Fibroblast of pulmonary artery (primary cell): ENCODE measurements at regions not wholly inside any gene's neighbourhood (a gene's known extent, or its start where the extent isn't known, plus 50 kb on each side); places are given as distances from the start of the nearest gene placed in this dataset.
"Not testable (repeated sequence)": the region's sequence is repeated elsewhere in the genome, so short reads cannot be mapped to it uniquely, and the experiment has no call there.

Experiments used
- DNase-seq: peaks from one replicate; pipeline ENCODE4 v3.0.0-alpha.2; 2010; ENCODE audit warnings: low read depth
- H3K4me3 ChIP-seq: replicated peaks from 2 replicates; pipeline ENCODE4 v1.5.1; 2011; ENCODE audit warnings: low read depth, mild to moderate bottlenecking, control low read depth, low read length, moderate library complexity
- TF ChIP-seq, protein P1 (sequence below): IDR thresholded peaks from 2 replicates; pipeline ENCODE4 v1.5.1; 2011; ENCODE audit warnings: mild to moderate bottlenecking, control low read depth, low read length, inconsistent platforms; ENCODE audit errors: missing control alignments

DNA sequence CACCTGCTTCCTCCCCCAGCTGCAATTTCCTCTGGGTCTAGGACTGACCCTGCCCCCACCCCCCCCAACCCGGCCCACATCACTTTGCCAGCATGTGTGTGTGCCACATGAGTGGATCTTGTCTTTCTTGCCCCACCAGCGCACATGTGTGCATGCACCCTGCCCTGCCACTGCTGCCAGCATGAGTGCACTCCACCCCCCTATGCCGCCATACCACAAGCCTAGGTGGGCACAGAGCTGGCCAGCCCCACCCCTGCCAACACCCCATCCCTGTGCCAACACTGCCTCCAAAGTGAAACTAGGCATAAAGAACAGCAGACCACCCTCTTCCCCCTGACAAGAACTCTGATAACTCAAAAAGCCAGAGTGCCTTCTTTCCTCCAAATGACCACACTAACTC lies 296.3 kb upstream of the SGO1 start:
- no peak overlapping the region for H3K4me3 ChIP-seq
- DNase-seq: no peak
- TF ChIP-seq, protein P1, sequence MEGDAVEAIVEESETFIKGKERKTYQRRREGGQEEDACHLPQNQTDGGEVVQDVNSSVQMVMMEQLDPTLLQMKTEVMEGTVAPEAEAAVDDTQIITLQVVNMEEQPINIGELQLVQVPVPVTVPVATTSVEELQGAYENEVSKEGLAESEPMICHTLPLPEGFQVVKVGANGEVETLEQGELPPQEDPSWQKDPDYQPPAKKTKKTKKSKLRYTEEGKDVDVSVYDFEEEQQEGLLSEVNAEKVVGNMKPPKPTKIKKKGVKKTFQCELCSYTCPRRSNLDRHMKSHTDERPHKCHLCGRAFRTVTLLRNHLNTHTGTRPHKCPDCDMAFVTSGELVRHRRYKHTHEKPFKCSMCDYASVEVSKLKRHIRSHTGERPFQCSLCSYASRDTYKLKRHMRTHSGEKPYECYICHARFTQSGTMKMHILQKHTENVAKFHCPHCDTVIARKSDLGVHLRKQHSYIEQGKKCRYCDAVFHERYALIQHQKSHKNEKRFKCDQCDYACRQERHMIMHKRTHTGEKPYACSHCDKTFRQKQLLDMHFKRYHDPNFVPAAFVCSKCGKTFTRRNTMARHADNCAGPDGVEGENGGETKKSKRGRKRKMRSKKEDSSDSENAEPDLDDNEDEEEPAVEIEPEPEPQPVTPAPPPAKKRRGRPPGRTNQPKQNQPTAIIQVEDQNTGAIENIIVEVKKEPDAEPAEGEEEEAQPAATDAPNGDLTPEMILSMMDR: no peak

GRCh38 chr3:20480786-20481365 lies 294.9 kb upstream of the SGO1 start:
- TF ChIP-seq, protein P1: no peak
- peak; percentile 73 for DNase-seq
- H3K4me3 ChIP-seq: no peak overlapping the region

- peak; percentile 21 for DNase-seq
- no peak overlapping the region for H3K4me3 ChIP-seq
- TF ChIP-seq, protein P1: no peak
Measured at GRCh38 chr3:20478436-20478835, 292.4 kb upstream of the SGO1 start.

DNA sequence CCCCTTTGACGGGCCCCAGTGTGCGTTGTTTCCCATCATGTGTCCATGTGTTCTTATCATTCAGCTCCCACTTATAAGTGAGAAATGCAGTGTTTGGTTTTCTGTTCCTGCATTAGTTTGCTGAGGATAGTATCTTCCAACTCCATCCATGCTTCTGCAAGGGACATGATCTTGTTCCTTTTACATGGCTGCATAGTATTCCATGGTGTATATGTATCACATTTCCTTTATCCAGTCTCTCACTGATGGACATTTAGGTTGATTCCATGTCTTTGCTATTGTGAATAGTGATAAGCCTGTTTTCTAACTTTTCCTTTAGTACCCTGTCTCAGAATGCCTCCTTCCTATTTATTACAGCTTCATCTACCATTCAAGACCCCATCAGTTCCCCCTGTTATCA lies 278.2 kb upstream of the SGO1 start:
- not testable (repeated sequence) for H3K4me3 ChIP-seq

DNA sequence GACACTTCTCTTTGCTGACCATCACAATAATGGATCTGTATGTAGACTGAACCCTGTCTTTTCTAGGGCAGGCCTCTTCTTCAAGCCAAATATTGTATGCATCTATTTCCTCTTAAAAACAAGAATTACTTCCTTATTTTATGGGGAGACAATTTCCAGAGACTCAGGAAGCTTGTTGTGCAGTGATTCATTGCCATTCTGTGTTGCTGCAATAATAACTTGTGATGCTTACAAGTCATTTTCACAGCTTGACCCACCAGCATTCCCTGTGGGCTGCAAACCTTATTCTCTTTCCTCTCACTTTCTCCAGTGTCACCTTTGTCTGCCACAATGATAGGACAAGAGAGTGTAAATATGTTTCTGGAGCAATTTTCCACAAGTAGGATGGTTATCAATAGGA lies 276.7 kb upstream of the SGO1 start:
- TF ChIP-seq, protein P1: no peak
- peak; percentile 70 for DNase-seq
- H3K4me3 ChIP-seq: no peak overlapping the region

More for the DNA sequence above, 278.2 kb upstream of the SGO1 start:
- not testable (repeated sequence) for DNase-seq

GRCh38 chr3:20462226-20462625 lies 276.2 kb upstream of the SGO1 start:
- peak; percentile 25 for DNase-seq
- TF ChIP-seq, protein P1: no peak
- H3K4me3 ChIP-seq: no peak overlapping the region

DNA sequence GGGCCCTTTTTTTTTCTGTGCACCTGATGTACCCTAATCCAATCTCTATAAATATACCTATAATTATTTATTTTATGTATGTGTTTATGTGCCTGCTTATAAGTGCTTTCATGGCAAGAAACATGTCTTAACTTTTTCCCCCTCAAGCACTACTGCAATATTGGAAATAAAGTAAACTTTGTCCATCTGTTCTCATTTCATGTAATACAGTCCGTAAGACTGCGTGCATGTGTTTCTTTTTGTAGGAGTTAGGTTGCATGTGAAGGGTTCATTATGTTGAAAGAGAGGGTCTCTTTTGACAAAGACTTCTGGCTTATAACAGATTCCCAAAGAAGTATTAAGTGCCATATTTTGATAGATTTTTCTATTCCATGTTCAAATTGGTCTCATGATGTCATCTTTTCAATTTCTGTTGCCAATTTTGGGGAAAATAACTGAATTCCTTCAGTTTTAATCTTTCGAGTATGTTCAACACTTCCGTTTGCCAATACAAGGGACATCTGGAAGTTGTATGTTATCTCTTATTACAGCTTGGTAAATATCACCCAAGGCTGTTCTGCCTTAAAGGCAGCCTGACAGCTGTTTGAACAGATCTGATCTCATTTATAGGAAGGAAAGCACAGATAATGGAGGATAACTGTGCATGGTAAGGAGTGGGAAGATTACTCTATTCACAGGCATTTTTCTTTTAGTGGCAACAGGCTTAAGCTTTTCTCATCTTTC lies 273.1 kb upstream of the SGO1 start:
- no peak overlapping the region for H3K4me3 ChIP-seq
- TF ChIP-seq, protein P1: no peak
- peak; percentile 66 for DNase-seq
